Tibial nerve (tissue), 4 donors: ENCODE measurements at regions not wholly inside any gene's neighbourhood (a gene's known extent, or its start where the extent isn't known, plus 50 kb on each side); places are given as distances from the start of the nearest gene placed in this dataset.

Experiments used
- EP300 ChIP-seq, 2 donors: sonication (generic); formaldehyde crosslinking; IDR thresholded peaks; one replicate each; pipeline ENCODE4 v1.6.1; 2017; ENCODE audit warnings: antibody characterized with exemption in 2 of 2, mild to moderate bottlenecking in 1 of 2
- POLR2A ChIP-seq, 2 donors: fragments of 450-650 bp; IDR thresholded peaks; one replicate each; pipeline ENCODE4 v1.6.1; 2017; ENCODE audit warnings: antibody characterized with exemption in 2 of 2, mild to moderate bottlenecking in 2 of 2, moderate library complexity in 2 of 2
- TF ChIP-seq, protein P1 (sequence below), 5 experiments: fragments of 200-600 bp in 3 of 5; fragments of 450-650 bp in 2 of 5; sonication (generic) in 3 of 5; IDR thresholded peaks; one replicate each; pipeline ENCODE4 v1.5.1; 2016 to 2019; ENCODE audit warnings: antibody characterized with exemption in 5 of 5, mild to moderate bottlenecking in 3 of 5, moderate library complexity in 2 of 5

DNA sequence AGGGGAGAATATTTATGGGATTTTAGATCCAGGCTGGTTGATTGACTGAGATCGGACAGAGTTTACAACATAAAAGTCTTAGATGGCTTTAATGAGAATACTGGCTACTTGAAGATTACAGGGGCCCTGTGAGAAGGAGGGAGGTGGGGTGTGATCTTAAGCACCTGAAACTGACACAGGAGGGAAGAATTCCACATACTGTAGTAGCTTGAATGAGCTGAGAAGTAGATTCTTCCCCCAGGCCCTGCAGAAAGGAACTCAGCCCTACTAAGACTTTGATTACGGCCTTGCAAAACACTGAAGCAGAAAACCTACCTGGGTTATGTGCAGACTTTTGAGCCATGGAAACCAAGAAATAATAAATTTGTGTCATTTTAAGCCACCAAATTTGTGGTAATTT lies 1062.9 kb upstream of the GYPC start:
- TF ChIP-seq, protein P1, sequence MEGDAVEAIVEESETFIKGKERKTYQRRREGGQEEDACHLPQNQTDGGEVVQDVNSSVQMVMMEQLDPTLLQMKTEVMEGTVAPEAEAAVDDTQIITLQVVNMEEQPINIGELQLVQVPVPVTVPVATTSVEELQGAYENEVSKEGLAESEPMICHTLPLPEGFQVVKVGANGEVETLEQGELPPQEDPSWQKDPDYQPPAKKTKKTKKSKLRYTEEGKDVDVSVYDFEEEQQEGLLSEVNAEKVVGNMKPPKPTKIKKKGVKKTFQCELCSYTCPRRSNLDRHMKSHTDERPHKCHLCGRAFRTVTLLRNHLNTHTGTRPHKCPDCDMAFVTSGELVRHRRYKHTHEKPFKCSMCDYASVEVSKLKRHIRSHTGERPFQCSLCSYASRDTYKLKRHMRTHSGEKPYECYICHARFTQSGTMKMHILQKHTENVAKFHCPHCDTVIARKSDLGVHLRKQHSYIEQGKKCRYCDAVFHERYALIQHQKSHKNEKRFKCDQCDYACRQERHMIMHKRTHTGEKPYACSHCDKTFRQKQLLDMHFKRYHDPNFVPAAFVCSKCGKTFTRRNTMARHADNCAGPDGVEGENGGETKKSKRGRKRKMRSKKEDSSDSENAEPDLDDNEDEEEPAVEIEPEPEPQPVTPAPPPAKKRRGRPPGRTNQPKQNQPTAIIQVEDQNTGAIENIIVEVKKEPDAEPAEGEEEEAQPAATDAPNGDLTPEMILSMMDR (IDR thresholded peaks at IDR 0.05) = no peak
- no peak for TF ChIP-seq POLR2A (IDR thresholded peaks at IDR 0.05)
- TF ChIP-seq EP300 (IDR thresholded peaks at IDR 0.05) = no peak
